ENCODE measurements at regions not wholly inside any gene's neighbourhood (a gene's known extent, or its start where the extent isn't known, plus 50 kb on each side); places are given as distances from the start of the nearest gene placed in this dataset.

DNA sequence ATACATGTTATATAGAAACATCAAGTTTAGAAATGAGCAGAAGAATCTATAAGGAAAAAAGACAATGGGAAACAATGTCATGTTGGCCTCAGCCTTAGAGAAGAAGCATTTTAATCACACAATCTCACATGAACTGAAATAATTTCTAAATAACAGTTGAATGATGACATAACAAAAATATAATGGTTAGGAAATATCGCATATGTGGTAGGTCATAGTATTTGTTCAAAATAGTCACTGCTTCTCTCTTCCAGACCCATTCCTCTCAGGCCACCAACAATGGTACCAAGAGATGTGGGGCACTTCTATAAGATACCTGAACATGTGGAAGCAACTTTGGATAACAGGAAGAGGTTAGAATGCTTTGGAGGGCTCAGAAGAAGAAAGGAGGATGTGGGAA lies 195.7 kb upstream of the PDZRN3 start:
- no peak for FAIRE-seq
- DNase-seq (ENCODE audit: low read depth) = no peak
- no peaks in the 10 kb centered on the region for H3K36me3 ChIP-seq (ENCODE audit: control insufficient read depth, insufficient read depth, low read length)

DNA sequence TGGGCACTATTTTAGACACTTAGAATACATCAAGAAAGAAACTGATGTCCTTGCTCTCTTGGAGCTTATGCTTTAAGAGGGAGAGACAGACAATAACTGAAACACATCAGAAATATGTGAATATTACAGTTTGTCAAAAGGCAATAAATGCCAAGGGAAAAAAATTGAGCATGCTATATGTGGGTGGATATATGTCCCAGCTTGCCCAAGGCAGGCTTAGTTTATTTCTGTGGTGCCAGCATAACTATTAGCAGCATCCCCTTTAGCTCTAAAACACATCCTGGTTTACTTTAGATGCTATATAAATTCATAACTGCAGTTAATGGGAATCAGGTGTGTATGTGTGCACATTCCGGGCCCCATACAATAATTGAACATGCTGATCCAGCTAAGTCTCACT lies 191.2 kb upstream of the PDZRN3 start:
- TF ChIP-seq CTCF (IDR thresholded peaks at IDR 0.05; ENCODE audit: insufficient read depth, low read length, severe bottlenecking) = no peak
- DNase-seq (ENCODE audit: low read depth) (peak; percentile 67), FAIRE-seq (no peak)
- no peak overlapping the region for H3K4me3 ChIP-seq (ENCODE audit: low read depth, low read length)
- no peaks in the 10 kb centered on the region for H3K36me3 ChIP-seq (ENCODE audit: control insufficient read depth, insufficient read depth, low read length)
- H3K27me3 ChIP-seq (ENCODE audit: control insufficient read depth, insufficient read depth, low read length) = no peaks in the 10 kb centered on the region

More for the DNA sequence above, 195.7 kb upstream of the PDZRN3 start:
- Histone ChIP-seq H3K27me3 (ENCODE audit: control insufficient read depth, insufficient read depth, low read length) (no peaks in the 10 kb centered on the region), H3K4me3 (ENCODE audit: low read depth, low read length) (no peak overlapping the region)
- no peak for TF ChIP-seq CTCF (IDR thresholded peaks at IDR 0.05; ENCODE audit: insufficient read depth, low read length, severe bottlenecking)

DNA sequence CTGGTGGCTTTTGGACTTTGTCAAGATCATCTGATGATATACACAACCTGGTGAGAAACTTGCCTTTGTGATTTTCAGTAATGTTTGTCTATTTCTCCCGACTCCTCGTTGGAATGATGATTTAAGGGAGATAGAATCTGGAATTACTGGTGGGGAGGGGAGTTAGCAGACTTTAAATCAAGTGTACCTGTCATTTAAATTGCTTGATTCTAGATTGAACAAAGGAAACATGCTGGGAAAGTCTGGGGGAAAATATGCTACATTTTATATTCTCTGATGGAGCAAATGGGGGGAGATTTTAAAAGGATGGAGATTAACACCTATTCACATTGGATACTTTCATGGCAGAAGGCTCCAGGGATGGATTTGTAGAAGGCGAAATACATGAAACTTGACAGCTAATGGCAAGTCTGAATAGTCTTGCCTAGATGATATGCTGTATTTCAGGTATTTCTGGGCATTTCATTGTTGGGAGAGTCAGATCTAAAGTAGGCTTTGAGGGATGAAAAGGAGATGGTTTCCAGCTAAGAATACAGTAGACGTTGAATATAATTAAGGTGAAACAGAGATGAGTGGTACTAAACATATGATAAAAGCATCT lies 189.1 kb upstream of the PDZRN3 start:
- no peak for TF ChIP-seq CTCF (IDR thresholded peaks at IDR 0.05; ENCODE audit: insufficient read depth, low read length, severe bottlenecking)
- Histone ChIP-seq H3K4me3 (ENCODE audit: low read depth, low read length) (no peak overlapping the region), H3K27me3 (ENCODE audit: control insufficient read depth, insufficient read depth, low read length) (no peaks in the 10 kb centered on the region), H3K36me3 (ENCODE audit: control insufficient read depth, insufficient read depth, low read length) (no peaks in the 10 kb centered on the region)
- DNase-seq (ENCODE audit: low read depth) (no peak), FAIRE-seq (no peak)

DNA sequence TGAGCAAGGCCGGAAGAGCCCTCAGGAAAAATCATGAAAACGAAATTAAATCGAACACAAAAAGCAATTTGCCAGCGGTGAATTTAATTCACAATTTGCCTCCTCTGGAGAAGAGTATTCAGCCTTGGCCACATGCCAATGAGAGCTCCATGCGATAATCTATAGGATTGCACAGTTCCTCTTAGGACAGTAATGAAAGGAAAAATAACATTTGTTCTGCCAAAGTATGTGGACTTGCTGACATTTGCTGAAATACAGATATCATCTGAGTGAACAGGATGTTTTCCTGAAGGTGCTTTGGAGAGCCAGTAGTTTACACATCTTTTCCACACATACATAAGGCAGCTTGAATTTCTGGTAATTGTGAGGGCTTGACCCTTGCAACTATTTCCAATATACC lies 188.6 kb upstream of the PDZRN3 start:
- TF ChIP-seq CTCF (IDR thresholded peaks at IDR 0.05; ENCODE audit: insufficient read depth, low read length, severe bottlenecking) = no peak
- no peak for DNase-seq (ENCODE audit: low read depth)
- H3K27me3 ChIP-seq (ENCODE audit: control insufficient read depth, insufficient read depth, low read length) = no peaks in the 10 kb centered on the region
- no peaks in the 10 kb centered on the region for H3K36me3 ChIP-seq (ENCODE audit: control insufficient read depth, insufficient read depth, low read length)
- no peak overlapping the region for H3K4me3 ChIP-seq (ENCODE audit: low read depth, low read length)
- FAIRE-seq = no peak

DNA sequence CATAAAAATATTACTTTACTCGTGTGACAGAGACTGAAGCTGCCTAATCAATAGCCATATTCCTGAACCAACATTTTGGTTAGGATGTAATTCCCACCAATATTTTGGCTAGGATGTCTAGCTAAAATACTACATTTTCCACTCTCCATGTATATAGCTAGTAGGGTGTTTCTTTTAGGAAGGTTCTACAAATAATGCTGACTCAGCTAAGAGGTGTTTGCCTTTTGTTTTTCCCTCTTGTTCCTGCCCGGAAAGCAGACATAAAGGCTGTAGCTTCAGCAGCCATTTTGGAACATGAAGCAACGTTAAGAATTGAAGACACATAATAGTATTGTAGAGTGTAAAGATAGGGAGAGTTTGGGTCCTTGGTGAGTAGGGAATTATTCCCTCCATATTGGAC lies 187.3 kb upstream of the PDZRN3 start:
- no peak for TF ChIP-seq CTCF (IDR thresholded peaks at IDR 0.05; ENCODE audit: insufficient read depth, low read length, severe bottlenecking)
- DNase-seq (ENCODE audit: low read depth) = no peak
- no peak overlapping the region for H3K4me3 ChIP-seq (ENCODE audit: low read depth, low read length)
- no peak for FAIRE-seq
- H3K36me3 ChIP-seq (ENCODE audit: control insufficient read depth, insufficient read depth, low read length) = no peaks in the 10 kb centered on the region
- H3K27me3 ChIP-seq (ENCODE audit: control insufficient read depth, insufficient read depth, low read length) = no peaks in the 10 kb centered on the region

DNA sequence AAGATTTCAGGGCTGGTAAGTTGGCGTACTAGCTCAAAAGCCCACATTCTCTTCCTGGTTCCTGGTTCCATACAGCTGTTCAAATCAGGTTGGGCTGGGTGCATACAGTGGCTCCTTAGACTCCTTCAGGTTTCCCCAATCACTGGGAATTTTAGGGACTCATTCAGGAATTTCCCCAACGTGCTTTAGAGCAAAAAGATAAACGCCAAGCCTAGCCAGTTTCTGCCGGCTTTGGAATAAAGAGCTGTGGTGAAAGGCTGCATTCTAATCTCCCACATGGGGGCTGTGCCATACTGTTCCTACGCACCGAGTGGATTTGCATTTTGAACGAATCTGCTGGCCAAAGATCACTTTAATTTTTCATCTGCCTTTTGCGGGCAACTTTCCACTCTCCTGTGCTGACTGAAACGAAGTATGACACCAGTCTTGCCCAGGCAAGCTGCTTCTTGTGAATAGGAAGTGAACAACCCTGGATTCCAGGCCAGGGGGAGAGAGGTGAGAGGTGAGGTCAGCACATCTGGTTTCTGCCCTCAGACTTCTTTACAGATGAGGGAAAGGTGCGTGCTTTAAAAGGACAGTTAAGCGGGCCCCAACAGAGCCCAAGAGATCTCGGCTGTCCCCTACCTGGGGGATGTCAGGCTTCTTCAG lies 184.2 kb upstream of the PDZRN3 start:
- no peaks in the 10 kb centered on the region for H3K36me3 ChIP-seq (ENCODE audit: control insufficient read depth, insufficient read depth, low read length)
- no peaks in the 10 kb centered on the region for H3K27me3 ChIP-seq (ENCODE audit: control insufficient read depth, insufficient read depth, low read length)
- no peak for TF ChIP-seq CTCF (IDR thresholded peaks at IDR 0.05; ENCODE audit: insufficient read depth, low read length, severe bottlenecking)
- DNase-seq (ENCODE audit: low read depth) (peak; percentile 88), FAIRE-seq (no peak)
- no peak overlapping the region for H3K4me3 ChIP-seq (ENCODE audit: low read depth, low read length)
